AG09319 (cell line): ENCODE measurements at regions not wholly inside any gene's neighbourhood (a gene's known extent, or its start where the extent isn't known, plus 50 kb on each side); places are given as distances from the start of the nearest gene placed in this dataset.

Experiments used
- DNase-seq: peaks from one replicate; pipeline ENCODE4 v3.0.0-alpha.2; 2010; ENCODE audit warnings: low read depth; ENCODE audit errors: extremely low read depth
- CTCF ChIP-seq: IDR thresholded peaks from 2 replicates; pipeline ENCODE4 v1.5.1; 2011; ENCODE audit warnings: low read depth, mild to moderate bottlenecking, inconsistent platforms, low read length, moderate library complexity

DNA sequence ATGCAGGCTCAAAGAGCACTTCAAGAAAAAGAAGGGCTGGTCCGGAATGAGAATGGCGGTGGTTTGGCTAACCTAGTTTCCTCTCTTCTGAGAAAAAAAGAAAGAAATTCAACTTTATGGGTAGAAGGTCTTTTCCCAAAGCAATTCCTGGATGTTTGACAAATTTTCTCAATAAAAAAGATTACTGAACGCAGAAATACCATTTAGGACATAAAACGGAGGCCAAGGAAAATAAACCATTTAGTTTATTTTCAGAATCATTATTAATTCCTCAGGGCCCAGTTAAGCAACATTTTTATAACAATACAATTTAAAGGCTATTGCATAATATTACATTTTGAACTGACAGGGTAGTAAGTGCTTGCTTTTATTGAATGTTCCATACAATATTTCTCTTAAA, 284.6 kb upstream of the ANKRD30A start:
- DNase-seq: no peak
- no peak for TF ChIP-seq CTCF

- no peak for DNase-seq
- TF ChIP-seq CTCF: no peak
Observed at GRCh38 chr10:36837416-36837815, 288.0 kb upstream of the ANKRD30A start.

- no peak for DNase-seq
- no peak for TF ChIP-seq CTCF
Observed at GRCh38 chr10:36819781-36820180, 305.6 kb upstream of the ANKRD30A start.

- DNase-seq: no peak
- TF ChIP-seq CTCF: no peak
Observed at GRCh38 chr10:36817898-36818297, 307.5 kb upstream of the ANKRD30A start.

- DNase-seq: no peak
- TF ChIP-seq CTCF: no peak
Observed at GRCh38 chr10:36808625-36809362, 316.6 kb upstream of the ANKRD30A start.

DNA sequence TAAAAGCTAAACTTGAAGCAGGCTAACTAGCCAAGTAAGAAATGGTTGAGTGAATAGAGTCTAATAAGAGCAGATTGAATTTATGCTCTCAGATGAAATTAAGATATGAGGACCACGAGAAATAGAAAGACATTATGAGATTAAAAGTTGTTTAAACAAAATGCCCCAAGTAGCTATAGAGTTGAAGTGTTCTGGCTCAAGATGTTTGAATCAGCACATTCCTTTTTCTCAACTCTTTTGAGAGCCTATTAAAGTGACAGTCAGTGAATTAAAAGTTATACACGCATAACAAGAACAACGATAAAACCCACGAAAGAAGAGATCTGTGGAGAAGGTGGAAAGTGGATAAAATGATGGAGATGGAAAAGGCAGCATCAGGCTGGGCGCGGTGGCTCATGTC, 322.2 kb upstream of the ANKRD30A start:
- no peak for TF ChIP-seq CTCF
- DNase-seq: no peak

GRCh38 chr10:36802490-36803153, 322.8 kb upstream of the ANKRD30A start:
- no peak for DNase-seq

More at GRCh38 chr10:36802490-36803153, 322.8 kb upstream of the ANKRD30A start:
- no peak for TF ChIP-seq CTCF
